ENCODE measurements at regions not wholly inside any gene's neighbourhood (a gene's known extent, or its start where the extent isn't known, plus 50 kb on each side); places are given as distances from the start of the nearest gene placed in this dataset.

DNA sequence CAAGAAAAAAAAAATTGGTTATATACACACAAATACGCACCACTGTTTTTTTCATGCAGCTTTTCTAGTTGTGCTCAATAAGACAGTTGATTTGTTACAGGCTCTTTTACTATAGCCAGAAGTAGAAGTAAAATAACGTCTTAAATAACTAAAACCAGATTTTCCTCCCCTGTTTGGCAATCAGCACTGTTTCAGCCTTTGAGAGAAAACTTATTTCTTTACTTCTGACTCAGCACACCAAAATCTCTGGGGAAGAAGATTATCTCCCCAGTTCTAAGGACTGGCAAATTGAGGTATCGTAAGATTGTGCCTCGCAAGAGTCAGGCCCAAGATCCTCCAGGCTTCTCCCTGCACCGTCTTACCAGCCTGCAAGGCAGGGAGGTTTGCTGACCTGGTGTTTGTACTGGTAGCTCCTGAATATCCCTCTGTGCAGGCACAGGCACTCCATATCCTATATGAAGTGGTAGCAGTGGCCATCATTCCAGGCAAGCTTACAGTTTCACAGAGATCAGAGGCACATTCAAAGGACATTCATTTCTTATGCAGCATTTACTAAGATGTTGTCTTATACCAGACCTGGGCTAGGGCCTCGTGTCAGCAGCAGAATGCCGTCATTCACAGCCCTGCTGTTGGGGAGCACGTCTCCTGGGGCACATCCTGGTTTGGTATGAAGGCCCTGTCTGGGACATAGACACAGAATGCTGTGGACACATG is 268.2 kb downstream of the ZNF536 start (continued):
- TF ChIP-seq, protein P1, sequence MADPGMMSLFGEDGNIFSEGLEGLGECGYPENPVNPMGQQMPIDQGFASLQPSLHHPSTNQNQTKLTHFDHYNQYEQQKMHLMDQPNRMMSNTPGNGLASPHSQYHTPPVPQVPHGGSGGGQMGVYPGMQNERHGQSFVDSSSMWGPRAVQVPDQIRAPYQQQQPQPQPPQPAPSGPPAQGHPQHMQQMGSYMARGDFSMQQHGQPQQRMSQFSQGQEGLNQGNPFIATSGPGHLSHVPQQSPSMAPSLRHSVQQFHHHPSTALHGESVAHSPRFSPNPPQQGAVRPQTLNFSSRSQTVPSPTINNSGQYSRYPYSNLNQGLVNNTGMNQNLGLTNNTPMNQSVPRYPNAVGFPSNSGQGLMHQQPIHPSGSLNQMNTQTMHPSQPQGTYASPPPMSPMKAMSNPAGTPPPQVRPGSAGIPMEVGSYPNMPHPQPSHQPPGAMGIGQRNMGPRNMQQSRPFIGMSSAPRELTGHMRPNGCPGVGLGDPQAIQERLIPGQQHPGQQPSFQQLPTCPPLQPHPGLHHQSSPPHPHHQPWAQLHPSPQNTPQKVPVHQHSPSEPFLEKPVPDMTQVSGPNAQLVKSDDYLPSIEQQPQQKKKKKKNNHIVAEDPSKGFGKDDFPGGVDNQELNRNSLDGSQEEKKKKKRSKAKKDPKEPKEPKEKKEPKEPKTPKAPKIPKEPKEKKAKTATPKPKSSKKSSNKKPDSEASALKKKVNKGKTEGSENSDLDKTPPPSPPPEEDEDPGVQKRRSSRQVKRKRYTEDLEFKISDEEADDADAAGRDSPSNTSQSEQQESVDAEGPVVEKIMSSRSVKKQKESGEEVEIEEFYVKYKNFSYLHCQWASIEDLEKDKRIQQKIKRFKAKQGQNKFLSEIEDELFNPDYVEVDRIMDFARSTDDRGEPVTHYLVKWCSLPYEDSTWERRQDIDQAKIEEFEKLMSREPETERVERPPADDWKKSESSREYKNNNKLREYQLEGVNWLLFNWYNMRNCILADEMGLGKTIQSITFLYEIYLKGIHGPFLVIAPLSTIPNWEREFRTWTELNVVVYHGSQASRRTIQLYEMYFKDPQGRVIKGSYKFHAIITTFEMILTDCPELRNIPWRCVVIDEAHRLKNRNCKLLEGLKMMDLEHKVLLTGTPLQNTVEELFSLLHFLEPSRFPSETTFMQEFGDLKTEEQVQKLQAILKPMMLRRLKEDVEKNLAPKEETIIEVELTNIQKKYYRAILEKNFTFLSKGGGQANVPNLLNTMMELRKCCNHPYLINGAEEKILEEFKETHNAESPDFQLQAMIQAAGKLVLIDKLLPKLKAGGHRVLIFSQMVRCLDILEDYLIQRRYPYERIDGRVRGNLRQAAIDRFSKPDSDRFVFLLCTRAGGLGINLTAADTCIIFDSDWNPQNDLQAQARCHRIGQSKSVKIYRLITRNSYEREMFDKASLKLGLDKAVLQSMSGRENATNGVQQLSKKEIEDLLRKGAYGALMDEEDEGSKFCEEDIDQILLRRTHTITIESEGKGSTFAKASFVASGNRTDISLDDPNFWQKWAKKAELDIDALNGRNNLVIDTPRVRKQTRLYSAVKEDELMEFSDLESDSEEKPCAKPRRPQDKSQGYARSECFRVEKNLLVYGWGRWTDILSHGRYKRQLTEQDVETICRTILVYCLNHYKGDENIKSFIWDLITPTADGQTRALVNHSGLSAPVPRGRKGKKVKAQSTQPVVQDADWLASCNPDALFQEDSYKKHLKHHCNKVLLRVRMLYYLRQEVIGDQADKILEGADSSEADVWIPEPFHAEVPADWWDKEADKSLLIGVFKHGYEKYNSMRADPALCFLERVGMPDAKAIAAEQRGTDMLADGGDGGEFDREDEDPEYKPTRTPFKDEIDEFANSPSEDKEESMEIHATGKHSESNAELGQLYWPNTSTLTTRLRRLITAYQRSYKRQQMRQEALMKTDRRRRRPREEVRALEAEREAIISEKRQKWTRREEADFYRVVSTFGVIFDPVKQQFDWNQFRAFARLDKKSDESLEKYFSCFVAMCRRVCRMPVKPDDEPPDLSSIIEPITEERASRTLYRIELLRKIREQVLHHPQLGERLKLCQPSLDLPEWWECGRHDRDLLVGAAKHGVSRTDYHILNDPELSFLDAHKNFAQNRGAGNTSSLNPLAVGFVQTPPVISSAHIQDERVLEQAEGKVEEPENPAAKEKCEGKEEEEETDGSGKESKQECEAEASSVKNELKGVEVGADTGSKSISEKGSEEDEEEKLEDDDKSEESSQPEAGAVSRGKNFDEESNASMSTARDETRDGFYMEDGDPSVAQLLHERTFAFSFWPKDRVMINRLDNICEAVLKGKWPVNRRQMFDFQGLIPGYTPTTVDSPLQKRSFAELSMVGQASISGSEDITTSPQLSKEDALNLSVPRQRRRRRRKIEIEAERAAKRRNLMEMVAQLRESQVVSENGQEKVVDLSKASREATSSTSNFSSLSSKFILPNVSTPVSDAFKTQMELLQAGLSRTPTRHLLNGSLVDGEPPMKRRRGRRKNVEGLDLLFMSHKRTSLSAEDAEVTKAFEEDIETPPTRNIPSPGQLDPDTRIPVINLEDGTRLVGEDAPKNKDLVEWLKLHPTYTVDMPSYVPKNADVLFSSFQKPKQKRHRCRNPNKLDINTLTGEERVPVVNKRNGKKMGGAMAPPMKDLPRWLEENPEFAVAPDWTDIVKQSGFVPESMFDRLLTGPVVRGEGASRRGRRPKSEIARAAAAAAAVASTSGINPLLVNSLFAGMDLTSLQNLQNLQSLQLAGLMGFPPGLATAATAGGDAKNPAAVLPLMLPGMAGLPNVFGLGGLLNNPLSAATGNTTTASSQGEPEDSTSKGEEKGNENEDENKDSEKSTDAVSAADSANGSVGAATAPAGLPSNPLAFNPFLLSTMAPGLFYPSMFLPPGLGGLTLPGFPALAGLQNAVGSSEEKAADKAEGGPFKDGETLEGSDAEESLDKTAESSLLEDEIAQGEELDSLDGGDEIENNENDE (IDR thresholded peaks at IDR 0.05; ENCODE audit: insufficient replicate concordance, low read length): no peak
- no peak for TF ChIP-seq SIRT6 (IDR thresholded peaks at IDR 0.05; ENCODE audit: low read length)
- TF ChIP-seq CHD1 (IDR thresholded peaks at IDR 0.05; ENCODE audit: low read depth, low read length): no peak
- no peak for TF ChIP-seq EP300 (IDR thresholded peaks at IDR 0.05; ENCODE audit: borderline replicate concordance in 1 of 2, low read depth in 2 of 2, low read length in 2 of 2)
- no peak for TF ChIP-seq SIX5 (IDR thresholded peaks at IDR 0.05; ENCODE audit: low read depth, low read length)
- TF ChIP-seq SP1 (IDR thresholded peaks at IDR 0.05; ENCODE audit: low read depth, low read length): no peak
- TF ChIP-seq POLR2A (IDR thresholded peaks at IDR 0.05; ENCODE audit: control extremely low read depth in 1 of 2, low read depth in 2 of 2, low read length in 2 of 2): no peak
- no peak for TF ChIP-seq JUND (IDR thresholded peaks at IDR 0.05; ENCODE audit: low read length)
